H9 (cell line): ENCODE measurements at regions not wholly inside any gene's neighbourhood (a gene's known extent, or its start where the extent isn't known, plus 50 kb on each side); places are given as distances from the start of the nearest gene placed in this dataset.

Source experiments
- DNase-seq: peaks from one replicate; pipeline ENCODE4 v3.0.0-alpha.2; 2017
- H2AFZ ChIP-seq: one replicate; pipeline ENCODE4 v1.6.1; 2013; ENCODE audit warnings: mild to moderate bottlenecking, low read length, control low read depth, moderate library complexity
- H2AK5ac ChIP-seq: 2 replicates; pipeline ENCODE4 v1.6.1; 2013; ENCODE audit warnings: low read length, control low read depth, mixed read lengths; ENCODE audit not compliant: insufficient read length
- H2BK120ac ChIP-seq: one replicate; pipeline ENCODE4 v1.6.1; 2013; ENCODE audit warnings: low read depth, mild to moderate bottlenecking, low read length, control low read depth, inconsistent platforms; ENCODE audit not compliant: poor library complexity, severe bottlenecking
- H2BK12ac ChIP-seq: 2 replicates; pipeline ENCODE4 v1.6.1; 2013; ENCODE audit warnings: low read length, control low read depth, mixed read lengths, low read depth; ENCODE audit not compliant: insufficient read length
- H2BK15ac ChIP-seq: 2 replicates; pipeline ENCODE4 v1.6.1; 2013; ENCODE audit warnings: low read depth, low read length, control low read depth
- H2BK20ac ChIP-seq: one replicate; pipeline ENCODE4 v1.6.1; 2013; ENCODE audit warnings: low read depth, mild to moderate bottlenecking, low read length, control low read depth, inconsistent platforms; ENCODE audit not compliant: poor library complexity, severe bottlenecking
- H2BK5ac ChIP-seq: 2 replicates; pipeline ENCODE4 v1.6.1; 2013; ENCODE audit warnings: low read length, control low read depth, mixed read lengths; ENCODE audit not compliant: insufficient read length
- H3K14ac ChIP-seq: 2 replicates; pipeline ENCODE4 v1.6.1; 2013; ENCODE audit warnings: low read length, control low read depth; ENCODE audit not compliant: insufficient read depth
- H3K18ac ChIP-seq: 2 replicates; pipeline ENCODE4 v1.6.1; 2013; ENCODE audit warnings: low read depth, mild to moderate bottlenecking, mixed read lengths, low read length, control low read depth; ENCODE audit not compliant: insufficient read length
- H3K23ac ChIP-seq: 2 replicates; pipeline ENCODE4 v1.6.1; 2013; ENCODE audit warnings: low read length, control low read depth, mixed read lengths, low read depth; ENCODE audit not compliant: insufficient read length
- H3K23me2 ChIP-seq: 2 replicates; pipeline ENCODE4 v1.6.1; 2013; ENCODE audit warnings: low read depth, mild to moderate bottlenecking, mixed read lengths, low read length, control low read depth; ENCODE audit not compliant: insufficient read length, poor library complexity, severe bottlenecking
- H3K27ac ChIP-seq: 2 replicates; pipeline ENCODE4 v1.5.1; 2013; ENCODE audit warnings: low read length, control low read depth, mixed read lengths, low read depth; ENCODE audit not compliant: insufficient read length
- H3K27me3 ChIP-seq: 2 replicates; pipeline ENCODE4 v1.6.1; 2013; ENCODE audit warnings: low read length, control low read depth, inconsistent platforms; ENCODE audit not compliant: insufficient read depth
- H3K4ac ChIP-seq: 2 replicates; pipeline ENCODE4 v1.6.1; 2013; ENCODE audit warnings: low read depth, mild to moderate bottlenecking, control low read depth, inconsistent platforms, low read length, moderate library complexity
- H3K4me1 ChIP-seq: 2 replicates; pipeline ENCODE4 v1.6.1; 2013; ENCODE audit warnings: low read length, control low read depth, inconsistent platforms; ENCODE audit not compliant: insufficient read depth
- H3K4me2 ChIP-seq: 2 replicates; pipeline ENCODE4 v1.6.1; 2013; ENCODE audit warnings: low read length, control low read depth, mixed read lengths; ENCODE audit not compliant: insufficient read length, insufficient read depth
- H3K56ac ChIP-seq: 2 replicates; pipeline ENCODE4 v1.6.1; 2013; ENCODE audit warnings: low read depth, mild to moderate bottlenecking, mixed read lengths, low read length, control low read depth; ENCODE audit not compliant: insufficient read length
- H3K79me1 ChIP-seq: 2 replicates; pipeline ENCODE4 v1.6.1; 2013; ENCODE audit warnings: low read depth, mild to moderate bottlenecking, moderate library complexity, low read length, control low read depth, inconsistent platforms; ENCODE audit not compliant: insufficient read depth, poor library complexity, severe bottlenecking
- H3K79me2 ChIP-seq: 2 replicates; pipeline ENCODE4 v1.6.1; 2013; ENCODE audit warnings: low read length, control low read depth, inconsistent platforms; ENCODE audit not compliant: insufficient read depth
- H3K9ac ChIP-seq: 2 replicates; pipeline ENCODE4 v1.6.1; 2013; ENCODE audit warnings: low read length, control low read depth, mixed read lengths; ENCODE audit not compliant: insufficient read length; ENCODE audit errors: extremely low read depth
- H3K9me3 ChIP-seq: one replicate; pipeline ENCODE4 v1.6.1; 2013; ENCODE audit warnings: low read depth, low read length, inconsistent platforms; ENCODE audit not compliant: control insufficient read depth
- H3T11ph ChIP-seq: one replicate; pipeline ENCODE4 v1.6.1; 2013; ENCODE audit warnings: mild to moderate bottlenecking, low read length, control low read depth, inconsistent platforms
- H4K20me1 ChIP-seq: one replicate; pipeline ENCODE4 v1.6.1; 2013; ENCODE audit not compliant: control insufficient read depth, insufficient read length, insufficient read depth
- H4K5ac ChIP-seq: 2 replicates; pipeline ENCODE4 v1.6.1; 2013; ENCODE audit warnings: low read depth, mild to moderate bottlenecking, mixed read lengths, low read length, control low read depth; ENCODE audit not compliant: insufficient read length
- H4K8ac ChIP-seq: replicated peaks from 2 replicates; pipeline ENCODE4 v1.6.1; 2013; ENCODE audit warnings: low read length, control low read depth, mixed read lengths, low read depth; ENCODE audit not compliant: insufficient read length
- H4K91ac ChIP-seq: 2 replicates; pipeline ENCODE4 v1.6.1; 2013; ENCODE audit warnings: low read depth, mild to moderate bottlenecking, moderate library complexity, mixed read lengths, low read length, control low read depth; ENCODE audit not compliant: insufficient read length
- H3K27ac Mint-ChIP-seq, 3 experiments: 2 replicates in 2 of 3; 3 replicates in 1 of 3; pipeline ENCODE4 v1.8.0; 2020 to 2021; ENCODE audit warnings: mixed read lengths in 3 of 3, mild to moderate bottlenecking in 1 of 3, moderate library complexity in 1 of 3
- H3K27me3 Mint-ChIP-seq: 2 replicates; pipeline ENCODE4 v1.8.0; 2021; ENCODE audit warnings: low read depth, mild to moderate bottlenecking, moderate library complexity, mixed read lengths
- H3K36me3 Mint-ChIP-seq, 3 experiments: 2 replicates in 2 of 3; 3 replicates in 1 of 3; pipeline ENCODE4 v1.8.0; 2020 to 2021; ENCODE audit warnings: low read depth in 3 of 3, mixed read lengths in 3 of 3; ENCODE audit not compliant: insufficient read depth in 1 of 3
- H3K4me1 Mint-ChIP-seq, 2 experiments: 2 replicates each; pipeline ENCODE4 v1.8.0; 2020; ENCODE audit warnings: mixed read lengths in 2 of 2
- H3K4me3 Mint-ChIP-seq, 2 experiments: 2 replicates in 1 of 2; 3 replicates in 1 of 2; pipeline ENCODE4 v1.8.0; 2020 to 2021; ENCODE audit warnings: mild to moderate bottlenecking in 2 of 2, mixed read lengths in 2 of 2, moderate library complexity in 1 of 2
- H3K9me3 Mint-ChIP-seq, 2 experiments: 2 replicates in 1 of 2; 3 replicates in 1 of 2; pipeline ENCODE4 v1.8.0; 2020; ENCODE audit warnings: mild to moderate bottlenecking in 2 of 2, mixed read lengths in 2 of 2, moderate library complexity in 1 of 2
- CTCF ChIP-seq: fragments of 200-600 bp; sonication (generic); conservative IDR thresholded peaks from 3 replicates; pipeline ENCODE4 v1.8.0; 2021; ENCODE audit warnings: antibody characterized with exemption, mild to moderate bottlenecking
- WGBS: extraction: QIAGEN DNeasy Blood & Tissue Kit; methylation state at CpG from one replicate; pipeline ENCODE4 v1.1.7; 2013; ENCODE audit warnings: missing lambda C conversion rate, low lambda C conversion rate, mixed read lengths; ENCODE audit not compliant: insufficient read length; ENCODE audit errors: extremely low coverage; 5-methylcytosine and 5-hydroxymethylcytosine counted together

DNA sequence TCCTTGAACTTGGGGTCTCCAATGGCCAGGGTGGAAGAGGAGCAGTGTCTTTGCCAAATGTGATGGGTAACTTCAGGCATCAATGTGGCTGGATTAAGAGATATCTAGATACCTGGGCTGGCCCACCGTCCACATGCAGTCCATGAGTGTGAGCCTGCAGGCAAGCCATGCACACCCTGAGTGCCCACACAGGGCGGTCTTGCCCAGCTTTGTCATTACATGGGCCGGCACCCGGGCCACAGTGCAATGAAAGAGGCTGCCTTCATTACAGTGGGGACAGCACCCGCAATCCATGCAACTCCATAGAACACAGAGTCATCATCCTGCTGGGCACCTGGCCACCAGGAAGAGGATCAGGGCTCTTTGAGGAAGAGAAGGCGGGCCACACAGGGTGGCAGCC lies 263.8 kb upstream of the IRX1 start:
- Histone ChIP-seq H3K4ac (no peak overlapping the region), H3K27me3 (no peaks in the 10 kb centered on the region), H3K23ac (no peak overlapping the region), H3K79me2 (no peaks in the 10 kb centered on the region), H3T11ph (no peak overlapping the region), H4K20me1 (no peaks in the 10 kb centered on the region), H4K8ac (no peak overlapping the region), H2BK15ac (no peak overlapping the region), H3K27ac (no peak overlapping the region), H2AFZ (no peak overlapping the region), H3K9me3 (no peaks in the 10 kb centered on the region), H2AK5ac (no peak overlapping the region), H2BK12ac (no peak overlapping the region), H4K5ac (no peak overlapping the region), H3K18ac (no peak overlapping the region), H3K23me2 (no peaks in the 10 kb centered on the region), H3K4me1 (peaks cover under 1% of the 10 kb centered on the region; the same call in 1 of the 2 replicates), H3K79me1 (no peaks in the 10 kb centered on the region), H2BK20ac (no peak overlapping the region), H3K9ac (no peak overlapping the region), H4K91ac (no peak overlapping the region), H3K4me2 (no peak overlapping the region), H3K14ac (no peak overlapping the region), H3K56ac (no peak overlapping the region), H2BK5ac (no peak overlapping the region), H2BK120ac (no peak overlapping the region)
- no peaks in the 10 kb centered on the region; a peak in 1 of 5 replicates for H3K9me3 Mint-ChIP-seq
- no peak for TF ChIP-seq CTCF
- peak overlapping the region in 1 of 3 experiments; percentile 74; a peak in 1 of 7 replicates for H3K27ac Mint-ChIP-seq
- H3K4me3 Mint-ChIP-seq = no peak overlapping the region
- WGBS = no CpG with 5 or more reads among the region's 6 CpGs
- peaks cover 2% of the 10 kb centered on the region for H3K27me3 Mint-ChIP-seq
- peaks cover 0 to 1% of the 10 kb centered on the region in 2 experiments; a peak in 1 of 4 replicates for H3K4me1 Mint-ChIP-seq
- no peaks in the 10 kb centered on the region; a peak in 2 of 7 replicates for H3K36me3 Mint-ChIP-seq
- no peak for DNase-seq
